NCI-H1694 treated with DMSO at 0.1 percent for 48 hours (cell line): ENCODE measurements at regions not wholly inside any gene's neighbourhood (a gene's known extent, or its start where the extent isn't known, plus 50 kb on each side); places are given as distances from the start of the nearest gene placed in this dataset.

Source experiments
- DNase-seq: peaks from one replicate; lab custom pipeline; 2025; lab: John Stamatoyannopoulos, UW

- no peak for DNase-seq
These were observed 54.6 kb upstream of the PARM1 start for GRCh38 chr4:74878323-74878722.

- DNase-seq: no peak
These were observed 57.5 kb upstream of the PARM1 start for GRCh38 chr4:74875451-74875850.

GRCh38 chr4:74874753-74875367, 58.1 kb upstream of the PARM1 start:
- DNase-seq: peak; percentile 62

- no peak for DNase-seq
These were observed 59.2 kb upstream of the PARM1 start for GRCh38 chr4:74873545-74874301.

GRCh38 chr4:74858921-74859562, 64.7 kb upstream of the BTC start:
- no peak for DNase-seq

GRCh38 chr4:74855879-74856278, 61.6 kb upstream of the BTC start:
- DNase-seq: no peak

- DNase-seq: no peak
These were observed 54.5 kb upstream of the BTC start for GRCh38 chr4:74848774-74849173.

- no peak for DNase-seq
These were observed 51.5 kb upstream of the BTC start for GRCh38 chr4:74845834-74846233.
